Liver (tissue), 8 donors: ENCODE measurements at regions not wholly inside any gene's neighbourhood (a gene's known extent, or its start where the extent isn't known, plus 50 kb on each side); places are given as distances from the start of the nearest gene placed in this dataset.

Experiments
- DNase-seq: peaks from one replicate; pipeline ENCODE4 v3.0.0-alpha.2; 2017; ENCODE audit warnings: low spot score
- H3K27ac ChIP-seq, 2 donors: one replicate each; pipeline ENCODE4 v1.7.0; 2013; ENCODE audit warnings: inconsistent platforms in 2 of 2, low read length in 2 of 2, control low read depth in 1 of 2, low read depth in 1 of 2, mild to moderate bottlenecking in 1 of 2
- H3K27me3 ChIP-seq, 4 donors: one replicate each; pipeline versions ENCODE4 v1.6.1 to v1.7.0; 2013; ENCODE audit warnings: low read length in 3 of 4, inconsistent platforms in 1 of 4, mild to moderate bottlenecking in 1 of 4, moderate library complexity in 1 of 4; ENCODE audit not compliant: control insufficient read depth in 4 of 4, insufficient read depth in 4 of 4
- H3K36me3 ChIP-seq, 4 donors: one replicate each; pipeline versions ENCODE4 v1.6.1 to v1.7.0; 2013; ENCODE audit warnings: low read length in 3 of 4, mild to moderate bottlenecking in 3 of 4, low read depth in 1 of 4, moderate library complexity in 1 of 4; ENCODE audit not compliant: control insufficient read depth in 4 of 4, insufficient read depth in 3 of 4
- H3K4me1 ChIP-seq, 4 donors: one replicate each; pipeline versions ENCODE4 v1.6.1 to v1.7.0; 2013; ENCODE audit warnings: low read length in 3 of 4, mild to moderate bottlenecking in 3 of 4, moderate library complexity in 1 of 4; ENCODE audit not compliant: control insufficient read depth in 4 of 4, insufficient read depth in 4 of 4
- H3K4me3 ChIP-seq, 3 donors: one replicate each; pipeline versions ENCODE4 v1.6.1 to v1.7.0; 2013; ENCODE audit warnings: low read length in 3 of 3, control low read depth in 1 of 3, low read depth in 1 of 3, mild to moderate bottlenecking in 1 of 3
- H3K9ac ChIP-seq, 2 donors: one replicate each; pipeline ENCODE4 v1.7.0; 2013; ENCODE audit warnings: low read length in 2 of 2, mild to moderate bottlenecking in 2 of 2, moderate library complexity in 2 of 2, control low read depth in 1 of 2, low read depth in 1 of 2
- H3K9me3 ChIP-seq, 4 donors: one replicate each; pipeline versions ENCODE4 v1.6.1 to v1.7.0; 2013; ENCODE audit warnings: low read length in 3 of 4; ENCODE audit not compliant: control insufficient read depth in 4 of 4
- EGR1 ChIP-seq, 2 donors: IDR thresholded peaks; 2 replicates each; pipeline ENCODE4 v1.6.1; 2016 to 2018; ENCODE audit warnings: antibody characterized with exemption in 2 of 2, low read depth in 2 of 2
- FOXA1 ChIP-seq: IDR thresholded peaks from 2 replicates; pipeline ENCODE4 v1.6.1; 2016; ENCODE audit warnings: antibody characterized with exemption
- FOXA2 ChIP-seq: IDR thresholded peaks from 2 replicates; pipeline ENCODE4 v1.6.1; 2016; ENCODE audit warnings: antibody characterized with exemption
- GABPA ChIP-seq, 2 donors: IDR thresholded peaks in 1 of 2; conservative IDR thresholded peaks in 1 of 2; 2 replicates each; pipeline ENCODE4 v1.6.1; 2016; ENCODE audit warnings: antibody characterized with exemption in 2 of 2, mild to moderate bottlenecking in 1 of 2, moderate library complexity in 1 of 2
- HNF4A ChIP-seq, 2 donors: conservative IDR thresholded peaks; 2 replicates each; pipeline ENCODE4 v1.6.1; 2016; ENCODE audit warnings: antibody characterized with exemption in 2 of 2, mild to moderate bottlenecking in 2 of 2
- HNF4G ChIP-seq: IDR thresholded peaks from 2 replicates; pipeline ENCODE4 v1.6.1; 2016; ENCODE audit warnings: antibody characterized with exemption
- JUND ChIP-seq, 2 donors: IDR thresholded peaks; 2 replicates each; pipeline ENCODE4 v1.6.1; 2016; ENCODE audit warnings: antibody characterized with exemption in 2 of 2
- NR2F2 ChIP-seq: IDR thresholded peaks from 2 replicates; pipeline ENCODE4 v1.6.1; 2016; ENCODE audit warnings: antibody characterized with exemption
- RAD21 ChIP-seq, 2 donors: IDR thresholded peaks; 2 replicates each; pipeline ENCODE4 v1.6.1; 2016; ENCODE audit warnings: antibody characterized with exemption in 2 of 2, mild to moderate bottlenecking in 2 of 2
- RXRA ChIP-seq, 2 donors: IDR thresholded peaks; 2 replicates each; pipeline ENCODE4 v1.6.1; 2017 to 2018; ENCODE audit warnings: antibody characterized with exemption in 2 of 2, mild to moderate bottlenecking in 1 of 2
- SP1 ChIP-seq: IDR thresholded peaks from 2 replicates; pipeline ENCODE4 v1.6.1; 2018; ENCODE audit warnings: antibody characterized with exemption, mild to moderate bottlenecking
- TAF1 ChIP-seq: conservative IDR thresholded peaks from 2 replicates; pipeline ENCODE4 v1.6.1; 2016; ENCODE audit warnings: antibody characterized with exemption, mild to moderate bottlenecking
- YY1 ChIP-seq: IDR thresholded peaks from 2 replicates; pipeline ENCODE4 v1.6.1; 2016; ENCODE audit warnings: antibody characterized with exemption, mild to moderate bottlenecking
- WGBS: extraction: QIAGEN DNeasy Blood & Tissue Kit; methylation state at CpG from one replicate; pipeline ENCODE4 v1.1.7; 2013; 5-methylcytosine and 5-hydroxymethylcytosine counted together
- TF ChIP-seq, protein P1 (sequence below): IDR thresholded peaks from 2 replicates; pipeline ENCODE4 v1.6.1; 2016; ENCODE audit warnings: antibody characterized with exemption
- TF ChIP-seq, protein P2 (sequence below): IDR thresholded peaks from 2 replicates; pipeline ENCODE4 v1.6.1; 2016; ENCODE audit warnings: antibody characterized with exemption
- TF ChIP-seq, protein P3 (sequence below): fragments of 150-350 bp; IDR thresholded peaks from 2 replicates; pipeline ENCODE4 v1.5.1; 2017; ENCODE audit warnings: improper control_type of control experiment, low read depth, low read length; ENCODE audit not compliant: missing input control
- TF ChIP-seq, protein P4 (sequence below): IDR thresholded peaks from 2 replicates; pipeline ENCODE4 v1.6.1; 2016; ENCODE audit warnings: antibody characterized with exemption, mild to moderate bottlenecking
- TF ChIP-seq, protein P5 (sequence below): IDR thresholded peaks from 2 replicates; pipeline ENCODE4 v1.6.1; 2016; ENCODE audit warnings: antibody characterized with exemption
- donor health status: healthy.
- donor health status: healthy.
- donor health status: healthy.
- donor health status: healthy.
- donor health status: healthy.

DNA sequence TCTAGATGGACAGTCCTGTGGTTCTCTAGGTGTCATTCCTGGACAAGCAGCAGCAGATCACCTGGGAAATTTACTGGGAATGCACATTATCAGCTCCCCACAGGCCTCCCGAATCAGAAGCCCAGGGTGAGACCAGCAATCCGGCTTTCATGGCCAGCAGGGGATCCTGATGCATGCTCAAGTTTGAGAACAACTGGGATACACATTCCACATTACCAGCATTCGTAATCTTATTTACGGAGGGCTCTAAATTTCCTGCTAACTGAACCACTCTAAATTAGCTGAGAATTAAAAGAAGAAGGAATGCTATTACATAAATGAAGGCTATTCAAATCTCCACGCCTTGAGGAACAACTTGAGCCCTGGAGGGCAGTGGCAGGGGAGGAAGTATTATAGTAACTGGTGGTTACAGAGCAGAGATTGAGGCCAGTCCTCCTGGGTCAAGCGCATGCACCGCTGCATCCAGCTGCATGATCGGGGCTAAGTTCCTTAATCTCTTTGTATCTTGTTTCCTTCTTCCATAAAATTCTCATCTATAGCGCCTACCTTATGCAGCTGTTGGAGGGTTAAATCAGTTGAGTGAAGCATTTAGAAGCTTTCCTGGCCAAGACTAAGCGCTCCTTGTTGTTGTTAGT is 403.7 kb downstream of the CDH26 start:
- no peak for TF ChIP-seq HNF4G
- TF ChIP-seq, protein P1, sequence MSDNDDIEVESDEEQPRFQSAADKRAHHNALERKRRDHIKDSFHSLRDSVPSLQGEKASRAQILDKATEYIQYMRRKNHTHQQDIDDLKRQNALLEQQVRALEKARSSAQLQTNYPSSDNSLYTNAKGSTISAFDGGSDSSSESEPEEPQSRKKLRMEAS = no peak
- no peak for TF ChIP-seq FOXA1
- TF ChIP-seq TAF1 = no peak
- TF ChIP-seq, protein P2, sequence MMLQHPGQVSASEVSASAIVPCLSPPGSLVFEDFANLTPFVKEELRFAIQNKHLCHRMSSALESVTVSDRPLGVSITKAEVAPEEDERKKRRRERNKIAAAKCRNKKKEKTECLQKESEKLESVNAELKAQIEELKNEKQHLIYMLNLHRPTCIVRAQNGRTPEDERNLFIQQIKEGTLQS = no peak
- no peak for TF ChIP-seq NR2F2
- TF ChIP-seq RAD21 (IDR thresholded peaks at IDR 0.05) = no peak
- TF ChIP-seq YY1 = no peak
- no peak for TF ChIP-seq HNF4A (conservative IDR thresholded peaks at IDR 0.05)
- no peak for TF ChIP-seq FOXA2
- Histone ChIP-seq H3K27me3 (no peaks in the 10 kb centered on the region), H3K4me3 (no peak overlapping the region), H3K9ac (no peak overlapping the region), H3K4me1 (no peaks in the 10 kb centered on the region), H3K27ac (no peak overlapping the region), H3K36me3 (no peaks in the 10 kb centered on the region), H3K9me3 (no peaks in the 10 kb centered on the region)
- DNase-seq = no peak
- 69% methylated on average over 10 of the region's 10 CpGs for WGBS

DNA sequence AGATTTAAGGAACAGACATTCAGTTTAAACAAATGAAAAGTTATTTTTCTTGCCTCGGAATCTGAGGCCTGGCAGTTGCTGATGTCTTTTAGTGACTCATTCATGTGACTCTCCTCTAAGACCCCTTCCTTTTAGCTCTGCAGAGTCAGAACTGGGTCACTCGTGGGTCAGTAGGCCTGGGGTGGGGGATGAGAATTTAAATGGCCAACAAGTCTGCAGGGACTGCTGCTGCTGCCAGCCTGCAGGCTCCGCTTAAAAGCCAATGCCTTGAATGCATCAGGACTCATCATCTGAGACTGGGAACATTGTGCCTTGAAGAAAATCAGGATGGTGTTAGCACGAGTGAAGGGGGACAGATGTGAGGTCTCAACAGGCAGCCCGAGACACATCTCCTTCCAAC is 404.3 kb downstream of the CDH26 start:
- Histone ChIP-seq H3K9ac (no peak overlapping the region), H3K27me3 (no peaks in the 10 kb centered on the region), H3K36me3 (no peaks in the 10 kb centered on the region), H3K4me3 (no peak overlapping the region), H3K4me1 (no peaks in the 10 kb centered on the region), H3K27ac (no peak overlapping the region), H3K9me3 (no peaks in the 10 kb centered on the region)
- TF ChIP-seq JUND (IDR thresholded peaks at IDR 0.05) = no peak
- TF ChIP-seq, protein P2 = no peak
- no peak for TF ChIP-seq FOXA1
- no peak for TF ChIP-seq SP1
- no peak for TF ChIP-seq RAD21 (IDR thresholded peaks at IDR 0.05)
- TF ChIP-seq TAF1 = no peak
- no peak for TF ChIP-seq HNF4G
- TF ChIP-seq HNF4A (conservative IDR thresholded peaks at IDR 0.05) = no peak
- TF ChIP-seq, protein P1 = no peak
- TF ChIP-seq, protein P3, sequence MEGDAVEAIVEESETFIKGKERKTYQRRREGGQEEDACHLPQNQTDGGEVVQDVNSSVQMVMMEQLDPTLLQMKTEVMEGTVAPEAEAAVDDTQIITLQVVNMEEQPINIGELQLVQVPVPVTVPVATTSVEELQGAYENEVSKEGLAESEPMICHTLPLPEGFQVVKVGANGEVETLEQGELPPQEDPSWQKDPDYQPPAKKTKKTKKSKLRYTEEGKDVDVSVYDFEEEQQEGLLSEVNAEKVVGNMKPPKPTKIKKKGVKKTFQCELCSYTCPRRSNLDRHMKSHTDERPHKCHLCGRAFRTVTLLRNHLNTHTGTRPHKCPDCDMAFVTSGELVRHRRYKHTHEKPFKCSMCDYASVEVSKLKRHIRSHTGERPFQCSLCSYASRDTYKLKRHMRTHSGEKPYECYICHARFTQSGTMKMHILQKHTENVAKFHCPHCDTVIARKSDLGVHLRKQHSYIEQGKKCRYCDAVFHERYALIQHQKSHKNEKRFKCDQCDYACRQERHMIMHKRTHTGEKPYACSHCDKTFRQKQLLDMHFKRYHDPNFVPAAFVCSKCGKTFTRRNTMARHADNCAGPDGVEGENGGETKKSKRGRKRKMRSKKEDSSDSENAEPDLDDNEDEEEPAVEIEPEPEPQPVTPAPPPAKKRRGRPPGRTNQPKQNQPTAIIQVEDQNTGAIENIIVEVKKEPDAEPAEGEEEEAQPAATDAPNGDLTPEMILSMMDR = no peak
- WGBS = 55% methylated on average over 5 of the region's 5 CpGs
- no peak for DNase-seq

DNA sequence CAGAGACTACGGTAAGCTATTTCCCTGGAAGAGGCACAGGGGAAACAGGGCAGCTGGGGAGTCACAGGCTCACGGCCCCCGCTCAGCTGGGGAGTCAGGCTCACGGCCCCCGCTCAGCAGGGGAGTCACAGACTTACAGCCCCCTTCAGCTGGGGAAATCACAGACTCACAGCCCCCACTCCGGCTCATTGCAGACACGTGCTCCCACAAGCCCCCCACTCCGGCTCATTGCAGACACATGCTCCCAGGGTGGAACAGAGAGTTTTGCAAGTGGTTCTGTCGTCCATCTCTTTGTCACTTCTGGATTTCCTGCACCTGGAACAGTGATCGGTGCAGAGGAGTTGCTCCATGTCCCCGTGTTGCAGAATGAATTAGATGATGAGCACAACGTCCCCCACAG is 405.5 kb downstream of the CDH26 start:
- no peaks in the 10 kb centered on the region for H3K36me3 ChIP-seq
- no peak overlapping the region for H3K4me3 ChIP-seq
- no peak for DNase-seq
- no peaks in the 10 kb centered on the region for H3K27me3 ChIP-seq
- H3K27ac ChIP-seq = no peak overlapping the region
- no peaks in the 10 kb centered on the region for H3K9me3 ChIP-seq
- WGBS = 83% methylated on average over 12 of the region's 12 CpGs
- H3K9ac ChIP-seq = no peak overlapping the region
- no peaks in the 10 kb centered on the region for H3K4me1 ChIP-seq
- TF ChIP-seq FOXA2 (no peak), SP1 (no peak), HNF4A (conservative IDR thresholded peaks at IDR 0.05) (no peak), JUND (IDR thresholded peaks at IDR 0.05) (no peak), RXRA (IDR thresholded peaks at IDR 0.05) (no peak), FOXA1 (no peak), EGR1 (IDR thresholded peaks at IDR 0.05; ENCODE audit: low read depth in 2 of 2) (no peak), TAF1 (no peak), GABPA (IDR thresholded peaks at IDR 0.05 in 1 of 2, conservative IDR thresholded peaks at IDR 0.05 in 1 of 2) (no peak), YY1 (no peak)
- TF ChIP-seq, protein P4, sequence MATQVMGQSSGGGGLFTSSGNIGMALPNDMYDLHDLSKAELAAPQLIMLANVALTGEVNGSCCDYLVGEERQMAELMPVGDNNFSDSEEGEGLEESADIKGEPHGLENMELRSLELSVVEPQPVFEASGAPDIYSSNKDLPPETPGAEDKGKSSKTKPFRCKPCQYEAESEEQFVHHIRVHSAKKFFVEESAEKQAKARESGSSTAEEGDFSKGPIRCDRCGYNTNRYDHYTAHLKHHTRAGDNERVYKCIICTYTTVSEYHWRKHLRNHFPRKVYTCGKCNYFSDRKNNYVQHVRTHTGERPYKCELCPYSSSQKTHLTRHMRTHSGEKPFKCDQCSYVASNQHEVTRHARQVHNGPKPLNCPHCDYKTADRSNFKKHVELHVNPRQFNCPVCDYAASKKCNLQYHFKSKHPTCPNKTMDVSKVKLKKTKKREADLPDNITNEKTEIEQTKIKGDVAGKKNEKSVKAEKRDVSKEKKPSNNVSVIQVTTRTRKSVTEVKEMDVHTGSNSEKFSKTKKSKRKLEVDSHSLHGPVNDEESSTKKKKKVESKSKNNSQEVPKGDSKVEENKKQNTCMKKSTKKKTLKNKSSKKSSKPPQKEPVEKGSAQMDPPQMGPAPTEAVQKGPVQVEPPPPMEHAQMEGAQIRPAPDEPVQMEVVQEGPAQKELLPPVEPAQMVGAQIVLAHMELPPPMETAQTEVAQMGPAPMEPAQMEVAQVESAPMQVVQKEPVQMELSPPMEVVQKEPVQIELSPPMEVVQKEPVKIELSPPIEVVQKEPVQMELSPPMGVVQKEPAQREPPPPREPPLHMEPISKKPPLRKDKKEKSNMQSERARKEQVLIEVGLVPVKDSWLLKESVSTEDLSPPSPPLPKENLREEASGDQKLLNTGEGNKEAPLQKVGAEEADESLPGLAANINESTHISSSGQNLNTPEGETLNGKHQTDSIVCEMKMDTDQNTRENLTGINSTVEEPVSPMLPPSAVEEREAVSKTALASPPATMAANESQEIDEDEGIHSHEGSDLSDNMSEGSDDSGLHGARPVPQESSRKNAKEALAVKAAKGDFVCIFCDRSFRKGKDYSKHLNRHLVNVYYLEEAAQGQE = no peak
- TF ChIP-seq, protein P5, sequence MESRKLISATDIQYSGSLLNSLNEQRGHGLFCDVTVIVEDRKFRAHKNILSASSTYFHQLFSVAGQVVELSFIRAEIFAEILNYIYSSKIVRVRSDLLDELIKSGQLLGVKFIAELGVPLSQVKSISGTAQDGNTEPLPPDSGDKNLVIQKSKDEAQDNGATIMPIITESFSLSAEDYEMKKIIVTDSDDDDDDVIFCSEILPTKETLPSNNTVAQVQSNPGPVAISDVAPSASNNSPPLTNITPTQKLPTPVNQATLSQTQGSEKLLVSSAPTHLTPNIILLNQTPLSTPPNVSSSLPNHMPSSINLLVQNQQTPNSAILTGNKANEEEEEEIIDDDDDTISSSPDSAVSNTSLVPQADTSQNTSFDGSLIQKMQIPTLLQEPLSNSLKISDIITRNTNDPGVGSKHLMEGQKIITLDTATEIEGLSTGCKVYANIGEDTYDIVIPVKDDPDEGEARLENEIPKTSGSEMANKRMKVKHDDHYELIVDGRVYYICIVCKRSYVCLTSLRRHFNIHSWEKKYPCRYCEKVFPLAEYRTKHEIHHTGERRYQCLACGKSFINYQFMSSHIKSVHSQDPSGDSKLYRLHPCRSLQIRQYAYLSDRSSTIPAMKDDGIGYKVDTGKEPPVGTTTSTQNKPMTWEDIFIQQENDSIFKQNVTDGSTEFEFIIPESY = no peak
